ENCODE measurements at regions not wholly inside any gene's neighbourhood (a gene's known extent, or its start where the extent isn't known, plus 50 kb on each side); places are given as distances from the start of the nearest gene placed in this dataset.

DNA sequence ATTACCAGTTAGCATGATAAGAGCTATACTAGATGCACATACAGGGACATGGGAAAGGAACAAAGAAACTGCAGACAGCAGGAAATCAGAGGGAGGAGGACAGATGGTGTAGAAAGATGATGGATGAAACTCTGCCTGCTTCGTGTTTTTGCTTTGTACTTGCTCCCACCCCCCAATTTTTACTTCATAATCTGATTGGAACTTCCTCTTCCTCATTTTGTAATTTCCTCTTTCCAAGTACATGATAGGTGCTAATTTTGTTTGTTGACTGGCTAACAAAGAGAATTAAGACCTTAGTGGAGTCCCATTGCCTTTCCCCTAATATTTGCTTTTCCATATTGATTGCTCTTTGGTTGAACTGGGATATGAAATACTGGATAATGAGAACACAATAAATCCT, 76.0 kb upstream of the PELI1 start:
- no peak for TF ChIP-seq TAF1 (IDR thresholded peaks at IDR 0.05; ENCODE audit: borderline replicate concordance, insufficient read depth, low read length)
- no peak for TF ChIP-seq SIN3A (IDR thresholded peaks at IDR 0.05; ENCODE audit: borderline replicate concordance, insufficient read depth, low read length)

DNA sequence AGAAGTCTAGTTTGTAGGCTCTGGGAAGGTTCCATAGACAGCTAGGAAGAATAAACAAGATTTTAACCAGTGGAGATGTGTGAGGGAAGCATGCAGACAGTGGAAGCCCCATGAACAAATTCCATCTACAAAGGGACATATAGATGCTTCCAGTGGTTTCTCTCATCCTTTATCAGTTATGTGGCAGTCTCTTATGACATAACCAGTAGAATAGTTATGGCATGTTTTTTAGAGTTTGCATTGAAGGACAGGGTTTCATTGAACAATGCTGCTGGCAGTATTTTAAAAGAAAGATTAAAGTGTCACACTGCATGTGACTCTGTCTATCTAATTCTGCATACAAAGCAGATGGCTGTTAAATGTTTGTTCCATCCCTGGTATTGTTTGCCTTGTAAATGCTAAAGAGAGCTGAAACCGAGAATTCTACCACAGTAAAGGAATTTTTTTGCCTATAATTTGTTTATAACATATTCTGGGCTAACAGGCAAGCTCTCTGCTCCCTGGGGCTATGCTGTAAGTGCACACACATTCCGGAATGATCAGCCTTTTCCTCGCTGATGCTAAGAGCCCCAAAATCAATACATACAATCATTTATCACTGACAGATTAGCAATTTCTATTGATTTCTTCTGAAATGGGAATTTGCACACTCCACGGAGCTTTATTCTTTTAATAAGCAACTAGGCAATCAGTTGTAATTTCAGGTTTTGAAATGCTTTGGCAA, 76.8 kb upstream of the PELI1 start:
- TF ChIP-seq TAF1 (IDR thresholded peaks at IDR 0.05; ENCODE audit: borderline replicate concordance, insufficient read depth, low read length) = no peak
- no peak for TF ChIP-seq POLR2AphosphoS5 (IDR thresholded peaks at IDR 0.05; ENCODE audit: low read depth, low read length)
- TF ChIP-seq SIN3A (IDR thresholded peaks at IDR 0.05; ENCODE audit: borderline replicate concordance, insufficient read depth, low read length) = no peak
- no peak for TF ChIP-seq FOXP2 (optimal IDR thresholded peaks at IDR 0.05; ENCODE audit: borderline replicate concordance, extremely low read depth, extremely low read length, insufficient read depth)

DNA sequence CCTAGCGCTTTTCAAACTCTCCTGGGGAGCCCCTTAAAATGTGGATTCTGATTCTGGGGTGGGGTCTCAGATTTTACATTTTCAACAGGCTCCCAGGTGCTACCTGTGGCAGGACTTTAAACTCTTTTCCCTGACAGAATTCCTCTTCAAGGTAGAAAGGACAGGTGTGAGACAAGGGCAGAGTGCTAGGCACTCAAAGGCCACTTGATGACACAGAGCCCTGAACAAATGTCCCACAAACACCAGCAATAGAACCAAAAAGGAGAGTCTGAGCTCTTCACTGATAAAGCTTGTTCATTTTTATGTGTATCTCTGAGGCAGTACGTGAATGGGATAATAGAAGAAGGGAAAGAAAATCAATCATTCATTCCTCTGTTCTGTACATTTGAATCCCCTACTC, 77.7 kb upstream of the PELI1 start:
- TF ChIP-seq POLR2AphosphoS5 (IDR thresholded peaks at IDR 0.05; ENCODE audit: low read depth, low read length) (no peak), TAF1 (IDR thresholded peaks at IDR 0.05; ENCODE audit: borderline replicate concordance, insufficient read depth, low read length) (no peak), FOXP2 (optimal IDR thresholded peaks at IDR 0.05; ENCODE audit: borderline replicate concordance, extremely low read depth, extremely low read length, insufficient read depth) (no peak), SIN3A (IDR thresholded peaks at IDR 0.05; ENCODE audit: borderline replicate concordance, insufficient read depth, low read length) (no peak)
- TF ChIP-seq, protein P1, sequence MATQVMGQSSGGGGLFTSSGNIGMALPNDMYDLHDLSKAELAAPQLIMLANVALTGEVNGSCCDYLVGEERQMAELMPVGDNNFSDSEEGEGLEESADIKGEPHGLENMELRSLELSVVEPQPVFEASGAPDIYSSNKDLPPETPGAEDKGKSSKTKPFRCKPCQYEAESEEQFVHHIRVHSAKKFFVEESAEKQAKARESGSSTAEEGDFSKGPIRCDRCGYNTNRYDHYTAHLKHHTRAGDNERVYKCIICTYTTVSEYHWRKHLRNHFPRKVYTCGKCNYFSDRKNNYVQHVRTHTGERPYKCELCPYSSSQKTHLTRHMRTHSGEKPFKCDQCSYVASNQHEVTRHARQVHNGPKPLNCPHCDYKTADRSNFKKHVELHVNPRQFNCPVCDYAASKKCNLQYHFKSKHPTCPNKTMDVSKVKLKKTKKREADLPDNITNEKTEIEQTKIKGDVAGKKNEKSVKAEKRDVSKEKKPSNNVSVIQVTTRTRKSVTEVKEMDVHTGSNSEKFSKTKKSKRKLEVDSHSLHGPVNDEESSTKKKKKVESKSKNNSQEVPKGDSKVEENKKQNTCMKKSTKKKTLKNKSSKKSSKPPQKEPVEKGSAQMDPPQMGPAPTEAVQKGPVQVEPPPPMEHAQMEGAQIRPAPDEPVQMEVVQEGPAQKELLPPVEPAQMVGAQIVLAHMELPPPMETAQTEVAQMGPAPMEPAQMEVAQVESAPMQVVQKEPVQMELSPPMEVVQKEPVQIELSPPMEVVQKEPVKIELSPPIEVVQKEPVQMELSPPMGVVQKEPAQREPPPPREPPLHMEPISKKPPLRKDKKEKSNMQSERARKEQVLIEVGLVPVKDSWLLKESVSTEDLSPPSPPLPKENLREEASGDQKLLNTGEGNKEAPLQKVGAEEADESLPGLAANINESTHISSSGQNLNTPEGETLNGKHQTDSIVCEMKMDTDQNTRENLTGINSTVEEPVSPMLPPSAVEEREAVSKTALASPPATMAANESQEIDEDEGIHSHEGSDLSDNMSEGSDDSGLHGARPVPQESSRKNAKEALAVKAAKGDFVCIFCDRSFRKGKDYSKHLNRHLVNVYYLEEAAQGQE (IDR thresholded peaks at IDR 0.05; ENCODE audit: insufficient read depth in 1 of 2, low read depth in 2 of 2, low read length in 2 of 2) = no peak

DNA sequence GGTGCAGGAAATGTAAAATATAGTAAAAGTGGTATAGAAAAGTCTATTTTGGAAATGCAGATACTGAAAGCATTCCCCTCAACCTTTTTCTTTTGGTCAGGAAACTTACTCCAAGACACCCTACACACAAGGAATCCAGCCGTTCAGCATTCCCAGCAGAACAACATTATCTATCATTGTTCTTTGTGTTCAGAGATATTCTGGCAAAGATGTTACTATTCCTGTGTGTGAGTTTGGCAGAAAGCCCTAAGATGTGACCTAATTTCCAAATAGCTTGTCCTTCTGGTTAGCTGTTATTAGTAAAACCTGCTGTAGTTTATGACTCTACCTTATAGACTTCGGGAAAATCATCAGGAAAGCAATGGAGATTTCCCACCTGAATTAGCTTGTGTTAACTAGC, 78.1 kb upstream of the PELI1 start:
- no peak for TF ChIP-seq TAF1 (IDR thresholded peaks at IDR 0.05; ENCODE audit: borderline replicate concordance, insufficient read depth, low read length)
- TF ChIP-seq SIN3A (IDR thresholded peaks at IDR 0.05; ENCODE audit: borderline replicate concordance, insufficient read depth, low read length) = no peak
- TF ChIP-seq, protein P1 (IDR thresholded peaks at IDR 0.05; ENCODE audit: insufficient read depth in 1 of 2, low read depth in 2 of 2, low read length in 2 of 2) = no peak
- TF ChIP-seq POLR2AphosphoS5 (IDR thresholded peaks at IDR 0.05; ENCODE audit: low read depth, low read length) = no peak
- TF ChIP-seq FOXP2 (optimal IDR thresholded peaks at IDR 0.05; ENCODE audit: borderline replicate concordance, extremely low read depth, extremely low read length, insufficient read depth) = no peak

DNA sequence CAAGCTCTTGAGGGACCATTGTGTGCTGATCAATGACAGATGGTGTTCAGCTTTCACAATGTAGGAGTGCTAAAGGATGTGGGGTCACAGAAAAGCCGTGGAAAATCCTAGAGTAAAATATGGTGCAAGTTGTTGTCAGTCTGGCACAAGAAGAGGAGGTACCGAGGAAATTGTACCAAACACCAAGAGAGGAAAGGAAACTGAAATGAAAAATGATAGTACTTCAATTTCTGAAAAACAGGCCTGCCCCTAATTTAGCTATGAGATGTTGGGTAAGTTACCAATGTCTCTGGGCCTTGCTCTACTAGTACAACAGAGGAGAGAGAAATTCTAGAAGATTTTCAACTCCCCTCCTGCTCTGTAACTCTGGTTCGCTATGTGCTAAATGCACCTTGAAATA, 78.8 kb upstream of the PELI1 start:
- TF ChIP-seq FOXP2 (optimal IDR thresholded peaks at IDR 0.05; ENCODE audit: borderline replicate concordance, extremely low read depth, extremely low read length, insufficient read depth) (no peak), SIN3A (IDR thresholded peaks at IDR 0.05; ENCODE audit: borderline replicate concordance, insufficient read depth, low read length) (no peak), TAF1 (IDR thresholded peaks at IDR 0.05; ENCODE audit: borderline replicate concordance, insufficient read depth, low read length) (no peak), POLR2AphosphoS5 (IDR thresholded peaks at IDR 0.05; ENCODE audit: low read depth, low read length) (no peak)
- TF ChIP-seq, protein P1 (IDR thresholded peaks at IDR 0.05; ENCODE audit: insufficient read depth in 1 of 2, low read depth in 2 of 2, low read length in 2 of 2) = no peak

DNA sequence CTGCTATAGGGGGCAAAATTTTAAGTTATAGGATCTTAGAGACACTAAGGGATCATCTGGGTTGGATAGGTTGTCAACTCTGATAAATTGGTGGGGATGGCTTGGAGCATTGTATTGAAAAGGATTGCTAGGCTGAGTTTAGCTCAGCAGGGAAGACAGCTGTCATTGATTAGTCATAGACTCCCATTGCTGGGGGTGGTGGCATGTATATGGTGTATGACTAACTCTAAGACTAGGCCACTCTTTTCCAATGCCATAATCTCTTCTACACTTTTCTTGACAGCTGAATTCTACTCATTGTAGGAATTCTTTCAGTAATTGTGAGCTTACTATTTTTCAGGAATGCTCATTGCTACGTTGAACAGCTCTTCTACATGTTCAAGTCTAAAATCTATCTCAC, 81.3 kb upstream of the PELI1 start:
- TF ChIP-seq, protein P1 (IDR thresholded peaks at IDR 0.05; ENCODE audit: insufficient read depth in 1 of 2, low read depth in 2 of 2, low read length in 2 of 2) = no peak
- TF ChIP-seq POLR2AphosphoS5 (IDR thresholded peaks at IDR 0.05; ENCODE audit: low read depth, low read length) = no peak
- no peak for TF ChIP-seq TAF1 (IDR thresholded peaks at IDR 0.05; ENCODE audit: borderline replicate concordance, insufficient read depth, low read length)
- TF ChIP-seq SIN3A (IDR thresholded peaks at IDR 0.05; ENCODE audit: borderline replicate concordance, insufficient read depth, low read length) = no peak
- TF ChIP-seq FOXP2 (optimal IDR thresholded peaks at IDR 0.05; ENCODE audit: borderline replicate concordance, extremely low read depth, extremely low read length, insufficient read depth) = no peak

All from PFSK-1 (cell line).